Ovary (tissue), 7 donors: ENCODE measurements at regions not wholly inside any gene's neighbourhood (a gene's known extent, or its start where the extent isn't known, plus 50 kb on each side); places are given as distances from the start of the nearest gene placed in this dataset.

Source experiments
- DNase-seq, 5 donors: peaks; one replicate each; pipeline ENCODE4 v3.0.0-alpha.2; 2019 to 2020
- H3K27ac ChIP-seq, 2 donors: fragments of 200-600 bp; one replicate each; pipeline versions ENCODE4 v1.5.1 to v1.8.0; 2019 to 2022
- H3K27me3 ChIP-seq: fragments of 200-600 bp; one replicate; pipeline ENCODE4 v1.8.0; 2022
- H3K36me3 ChIP-seq: fragments of 200-600 bp; sonication (generic); one replicate; pipeline ENCODE4 v1.5.1; 2019
- H3K4me1 ChIP-seq: one replicate; pipeline ENCODE4 v1.8.1; 2013; ENCODE audit warnings: mild to moderate bottlenecking, moderate library complexity; ENCODE audit not compliant: insufficient read depth
- H3K4me3 ChIP-seq: fragments of 200-600 bp; sonication (generic); one replicate; pipeline ENCODE4 v1.5.1; 2017
- H3K9me3 ChIP-seq, 2 donors: fragments of 200-600 bp in 1 of 2; sonication (generic) in 1 of 2; one replicate each; pipeline versions ENCODE4 v1.5.1 to v1.8.1; 2013 to 2019; ENCODE audit warnings: mild to moderate bottlenecking in 1 of 2, moderate library complexity in 1 of 2
- EP300 ChIP-seq: sonication (generic); formaldehyde crosslinking; IDR thresholded peaks from one replicate; pipeline ENCODE4 v1.6.1; 2017; ENCODE audit warnings: antibody characterized with exemption
- POLR2A ChIP-seq: fragments of 450-650 bp; IDR thresholded peaks from one replicate; pipeline ENCODE4 v1.6.1; 2017; ENCODE audit warnings: antibody characterized with exemption, mild to moderate bottlenecking, moderate library complexity
- WGBS, 3 donors: extraction: QIAGEN DNeasy Blood & Tissue Kit in 1 of 3; methylation state at CpG; one replicate each; pipeline versions ENCODE4 v1.1.5 to v1.1.7; 2013 to 2017; 5-methylcytosine and 5-hydroxymethylcytosine counted together
- intact Hi-C, 4 donors: fragments of 100-400 bp; cut with DNase I; formaldehyde crosslinking; loops; one replicate each; pipeline versions ENCODE4 v1.11.0 to v1.15.1; 2022 to 2023
- TF ChIP-seq, protein P1 (sequence below), 3 donors: fragments of 450-650 bp in 2 of 3; fragments of 200-600 bp in 1 of 3; IDR thresholded peaks; one replicate each; pipeline versions ENCODE4 v1.5.1 to v1.8.0; 2016 to 2022; ENCODE audit warnings: antibody characterized with exemption in 3 of 3, mild to moderate bottlenecking in 1 of 3
- donor health status: DM: no; HTN: no; CAD: no; lungs with moderate emphysema.
- donor health status: DM: no; HTN: no; CAD: no.
- donor health status: Bipolar disorder and iron deficiency.
- donor health status: DM: no; HTN: no; CAD: no.
- donor health status: DM: yes; HTN: yes; CAD: no.

DNA sequence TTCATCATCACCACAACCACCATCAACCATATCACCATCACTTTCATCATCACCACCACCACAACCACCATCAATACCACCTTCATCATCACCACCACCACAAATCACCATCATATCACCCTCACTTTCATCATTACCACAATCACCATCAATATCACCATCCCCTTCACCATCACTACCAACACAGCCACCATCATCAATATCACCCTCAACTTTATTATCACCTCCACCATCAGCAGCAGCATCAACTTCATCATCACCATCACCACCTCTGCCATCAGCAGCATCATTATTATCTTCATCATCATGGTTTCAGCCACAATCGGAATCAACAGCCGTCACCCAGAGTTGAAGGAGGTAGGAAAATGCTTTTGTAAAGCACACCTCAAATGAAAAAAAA lies 225.7 kb upstream of the SULF2 start:
- 93 to 100% (median 96%) methylated on average over 2 of the region's 2 CpGs for WGBS, 3 donors
- no peaks in the 10 kb centered on the region for H3K36me3 ChIP-seq
- H3K9me3 ChIP-seq: no peaks in the 10 kb centered on the region
- DNase-seq: no peak
- peaks cover 2% of the 10 kb centered on the region for H3K4me1 ChIP-seq
- no peak overlapping the region for H3K27ac ChIP-seq
- no peak for TF ChIP-seq POLR2A
- no peak for TF ChIP-seq EP300
- TF ChIP-seq, protein P1, sequence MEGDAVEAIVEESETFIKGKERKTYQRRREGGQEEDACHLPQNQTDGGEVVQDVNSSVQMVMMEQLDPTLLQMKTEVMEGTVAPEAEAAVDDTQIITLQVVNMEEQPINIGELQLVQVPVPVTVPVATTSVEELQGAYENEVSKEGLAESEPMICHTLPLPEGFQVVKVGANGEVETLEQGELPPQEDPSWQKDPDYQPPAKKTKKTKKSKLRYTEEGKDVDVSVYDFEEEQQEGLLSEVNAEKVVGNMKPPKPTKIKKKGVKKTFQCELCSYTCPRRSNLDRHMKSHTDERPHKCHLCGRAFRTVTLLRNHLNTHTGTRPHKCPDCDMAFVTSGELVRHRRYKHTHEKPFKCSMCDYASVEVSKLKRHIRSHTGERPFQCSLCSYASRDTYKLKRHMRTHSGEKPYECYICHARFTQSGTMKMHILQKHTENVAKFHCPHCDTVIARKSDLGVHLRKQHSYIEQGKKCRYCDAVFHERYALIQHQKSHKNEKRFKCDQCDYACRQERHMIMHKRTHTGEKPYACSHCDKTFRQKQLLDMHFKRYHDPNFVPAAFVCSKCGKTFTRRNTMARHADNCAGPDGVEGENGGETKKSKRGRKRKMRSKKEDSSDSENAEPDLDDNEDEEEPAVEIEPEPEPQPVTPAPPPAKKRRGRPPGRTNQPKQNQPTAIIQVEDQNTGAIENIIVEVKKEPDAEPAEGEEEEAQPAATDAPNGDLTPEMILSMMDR (IDR thresholded peaks at IDR 0.05): no peak
- intact Hi-C loops: loop anchor here in 1 of 4 donors (10.0 kb wide), 1 partner anchor 64 kb away; no protein-coding TSS in a partner anchor
- no peak overlapping the region for H3K4me3 ChIP-seq
- H3K27me3 ChIP-seq: no peaks in the 10 kb centered on the region

DNA sequence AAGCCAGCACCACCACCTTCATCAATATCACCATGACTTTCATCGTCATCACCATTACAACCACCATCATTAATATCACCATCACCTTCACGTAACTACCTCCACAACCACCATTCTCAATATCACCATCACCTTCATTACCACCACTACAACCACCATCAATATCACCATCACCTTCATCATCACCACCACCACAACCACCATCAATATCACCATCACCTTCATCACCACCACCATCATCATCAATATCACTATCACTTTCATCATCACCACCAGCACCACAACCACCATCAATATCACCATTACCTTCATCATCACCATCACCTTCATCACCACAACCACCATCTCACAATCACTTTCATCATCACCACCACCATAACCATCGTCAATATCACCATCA lies 225.3 kb upstream of the SULF2 start:
- H3K36me3 ChIP-seq: no peaks in the 10 kb centered on the region
- no peak for DNase-seq
- no peaks in the 10 kb centered on the region for H3K9me3 ChIP-seq
- H3K4me3 ChIP-seq: no peak overlapping the region
- intact Hi-C loops: loop anchor here in 1 of 4 donors (10.0 kb wide), 1 partner anchor 64 kb away; no protein-coding TSS in a partner anchor
- H3K4me1 ChIP-seq: no peaks in the 10 kb centered on the region
- H3K27ac ChIP-seq: no peak overlapping the region
- WGBS, 3 donors: 86 to 94% (median 89%) methylated on average over 3 of the region's 3 CpGs
- no peaks in the 10 kb centered on the region for H3K27me3 ChIP-seq
- TF ChIP-seq, protein P1 (IDR thresholded peaks at IDR 0.05): no peak
- no peak for TF ChIP-seq EP300
- no peak for TF ChIP-seq POLR2A

DNA sequence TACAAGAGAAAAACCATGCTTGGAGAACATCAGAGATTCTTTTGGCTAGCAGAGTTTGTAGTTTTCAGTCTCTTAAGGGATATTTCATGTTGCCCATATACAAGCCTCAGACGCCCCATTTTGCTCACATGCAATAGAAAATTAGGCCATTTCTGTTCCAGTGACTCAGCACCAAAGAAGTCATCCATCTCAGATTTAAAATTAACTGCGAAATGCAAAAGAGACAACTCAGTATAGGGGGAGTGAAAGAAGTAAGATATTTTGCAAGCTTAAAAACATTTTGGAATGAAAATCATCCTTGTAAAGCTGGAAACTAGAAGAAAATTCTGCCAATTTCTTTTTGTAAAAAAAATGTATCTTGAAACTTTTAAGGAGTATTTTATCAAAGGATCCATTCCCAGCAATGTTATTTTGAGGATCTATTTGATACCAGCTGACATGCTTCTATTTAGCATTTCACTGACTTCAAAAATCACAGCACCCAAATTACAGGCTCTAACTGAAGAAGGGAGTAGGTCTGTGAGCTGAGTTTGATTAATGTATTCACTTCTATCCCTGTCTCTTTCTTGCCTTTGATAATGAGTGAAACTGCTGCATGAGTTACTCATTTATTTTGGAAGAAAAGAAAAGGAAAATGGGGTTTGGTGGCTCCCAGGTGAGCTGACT lies 223.7 kb upstream of the SULF2 start:
- H3K4me3 ChIP-seq: no peak overlapping the region
- intact Hi-C loops: no loop called here
- no peaks in the 10 kb centered on the region for H3K36me3 ChIP-seq
- no peaks in the 10 kb centered on the region for H3K27me3 ChIP-seq
- no peaks in the 10 kb centered on the region for H3K9me3 ChIP-seq
- TF ChIP-seq, protein P1 (IDR thresholded peaks at IDR 0.05): no peak
- TF ChIP-seq EP300 (no peak), POLR2A (no peak)
- H3K4me1 ChIP-seq: no peaks in the 10 kb centered on the region
- peak overlapping the region in 1 of 2 donors; percentile 56 for H3K27ac ChIP-seq
- DNase-seq: no peak
- WGBS, 3 donors: 7 to 8% (median 7%) methylated on average over 2 of the region's 2 CpGs

DNA sequence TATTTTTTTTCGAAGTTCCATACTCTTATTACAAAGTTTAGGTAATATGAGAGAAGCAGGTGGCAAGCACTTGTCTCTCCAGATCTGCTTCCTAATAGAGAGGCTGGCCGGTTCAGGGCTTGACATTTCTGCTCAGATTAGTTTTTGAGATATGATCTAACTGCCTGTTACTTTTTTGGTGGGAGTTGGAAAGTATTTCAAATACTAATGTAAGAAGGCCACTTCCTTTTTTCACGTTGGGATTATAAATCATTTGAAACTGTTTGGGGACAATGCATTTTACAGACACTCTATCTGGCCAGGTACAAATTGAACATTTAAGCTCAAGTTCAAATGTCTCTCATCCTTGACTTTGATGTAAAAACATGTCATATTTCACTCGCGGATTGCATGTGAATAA lies 222.1 kb upstream of the SULF2 start:
- Histone ChIP-seq H3K36me3 (no peaks in the 10 kb centered on the region), H3K9me3 (no peaks in the 10 kb centered on the region), H3K4me3 (no peak overlapping the region), H3K4me1 (no peaks in the 10 kb centered on the region), H3K27ac (no peak overlapping the region), H3K27me3 (no peaks in the 10 kb centered on the region)
- WGBS, 3 donors: 81 to 89% (median 87%) methylated on average over 5 of the region's 5 CpGs
- no peak for TF ChIP-seq POLR2A
- TF ChIP-seq EP300: no peak
- TF ChIP-seq, protein P1 (IDR thresholded peaks at IDR 0.05): no peak
- intact Hi-C loops: no loop called here
- no peak for DNase-seq
